Heart left ventricle (tissue), 16 donors: ENCODE measurements at regions not wholly inside any gene's neighbourhood (a gene's known extent, or its start where the extent isn't known, plus 50 kb on each side); places are given as distances from the start of the nearest gene placed in this dataset.

Experiments
- ATAC-seq, 4 donors: fragments of 200-7000 bp; cut with Tn5 transposase; one replicate each; pipeline ENCODE4 v1.9.1; 2020 to 2022; ENCODE audit warnings: moderate library complexity in 4 of 4, mild to moderate bottlenecking in 3 of 4, moderate number of reproducible peaks in 1 of 4
- DNase-seq, 5 donors: peaks; one replicate each; pipeline ENCODE4 v3.0.0-alpha.2; 2020
- H3K27ac ChIP-seq, 12 donors: fragments of 200-600 bp; sonication (generic) in 4 of 12; one replicate each; pipeline versions ENCODE4 v1.5.0 to v1.8.0; 2016 to 2022; ENCODE audit warnings: mild to moderate bottlenecking in 2 of 12
- H3K27me3 ChIP-seq, 9 donors: fragments of 200-600 bp; sonication (generic) in 2 of 9; one replicate each; pipeline versions ENCODE4 v1.5.1 to v1.8.0; 2016 to 2022; ENCODE audit warnings: mild to moderate bottlenecking in 3 of 9
- H3K36me3 ChIP-seq, 9 donors: fragments of 200-600 bp; sonication (generic) in 2 of 9; one replicate each; pipeline versions ENCODE4 v1.5.0 to v1.8.0; 2018 to 2022; ENCODE audit warnings: mild to moderate bottlenecking in 2 of 9
- H3K4me1 ChIP-seq, 12 donors: fragments of 200-600 bp; sonication (generic) in 4 of 12; one replicate each; pipeline versions ENCODE4 v1.5.0 to v1.8.0; 2016 to 2022; ENCODE audit warnings: mild to moderate bottlenecking in 3 of 12
- H3K4me3 ChIP-seq, 12 donors: fragments of 200-600 bp; sonication (generic) in 4 of 12; one replicate each; pipeline versions ENCODE4 v1.5.0 to v1.8.0; 2017 to 2022; ENCODE audit warnings: mild to moderate bottlenecking in 9 of 12, moderate library complexity in 4 of 12
- H3K9me3 ChIP-seq, 12 donors: fragments of 200-600 bp; sonication (generic) in 4 of 12; one replicate each; pipeline versions ENCODE4 v1.5.0 to v1.8.0; 2016 to 2022; ENCODE audit warnings: mild to moderate bottlenecking in 1 of 12
- POLR2A ChIP-seq, 2 donors: fragments of 450-650 bp; IDR thresholded peaks; one replicate each; pipeline ENCODE4 v1.6.1; 2017; ENCODE audit warnings: antibody characterized with exemption in 2 of 2, mild to moderate bottlenecking in 2 of 2, moderate library complexity in 2 of 2
- whole genome bisulfite sequencing, 4 donors: extraction: QIAGEN DNeasy Blood & Tissue Kit in 2 of 4; methylation state at CpG; one replicate each; pipeline versions ENCODE4 v1.1.5 to v1.1.7; 2013 to 2018; 5-methylcytosine and 5-hydroxymethylcytosine counted together
- intact Hi-C, 10 donors: fragments of 100-400 bp; cut with DNase I; formaldehyde crosslinking; loops; one replicate each; pipeline versions ENCODE4 v1.11.1 to v1.14.2; 2022
- TF ChIP-seq, protein P1 (sequence below), 12 donors: fragments of 200-600 bp; sonication (generic) in 4 of 12; IDR thresholded peaks; one replicate each; pipeline versions ENCODE4 v1.5.0 to v1.8.0; 2018 to 2022; ENCODE audit warnings: antibody characterized with exemption in 12 of 12, mild to moderate bottlenecking in 5 of 12
- donor health status: ischemic (EF 13 %, LVEDD 7.1; RV severe dilation, severe dysfunction).
- donor health status: healthy with polysubstance abuse.
- donor health status: DM: no; HTN: yes; CAD: no.
- donor health status: DM: no; HTN: no; CAD: no.
- donor health status: ischemic (EF 25% LVEDD 6.9; RV normal size, moderate dysfunction).
- donor health status: ischemic (EF 25% LVEDD 5.7; RV mildly dilated, moderate dysfunction).
- donor health status: healthy.
- donor health status: DM: yes; HTN: yes; CAD: no.
- donor health status: ischemic (EF 35%, LVEDD 5.7; RV mildly dilated, moderate dysfunction).
- donor health status: nonischemic (EF 11% LVEDD 7.7; RV severe dilation, severe dysfunction).
- donor health status: DM: yes; HTN: yes; CAD: no.
- donor health status: PGD.
- donor health status: ischemic (EF 29% LVEDD 5.4; RV normal size, mild dysfunction).
- donor health status: nonischemic (EF 23%, LVEDD 6.1; RV moderate dilation, normal function).

DNA sequence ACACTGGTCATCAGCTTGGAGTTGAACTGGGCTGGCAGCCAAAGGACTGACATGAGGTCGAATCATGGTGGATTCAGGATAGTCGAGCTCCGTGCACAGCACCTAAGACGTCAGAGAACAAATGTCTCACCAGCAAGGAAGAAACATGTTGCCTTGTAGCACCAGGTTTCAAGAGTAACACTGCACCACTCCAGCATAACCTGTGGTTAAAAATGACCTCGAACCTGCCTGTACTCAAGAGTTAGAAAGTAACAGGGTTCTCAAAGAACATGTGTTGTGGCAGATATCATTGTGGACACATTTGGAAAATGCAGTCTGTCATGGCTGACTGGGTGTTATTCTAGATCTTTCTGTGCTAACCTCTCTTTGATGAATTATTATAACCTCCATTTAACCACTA is 511.6 kb downstream of the CDH26 start:
- no peak for ATAC-seq
- H3K36me3 ChIP-seq = no peaks in the 10 kb centered on the region
- no peak for TF ChIP-seq POLR2A (IDR thresholded peaks at IDR 0.05)
- TF ChIP-seq, protein P1, sequence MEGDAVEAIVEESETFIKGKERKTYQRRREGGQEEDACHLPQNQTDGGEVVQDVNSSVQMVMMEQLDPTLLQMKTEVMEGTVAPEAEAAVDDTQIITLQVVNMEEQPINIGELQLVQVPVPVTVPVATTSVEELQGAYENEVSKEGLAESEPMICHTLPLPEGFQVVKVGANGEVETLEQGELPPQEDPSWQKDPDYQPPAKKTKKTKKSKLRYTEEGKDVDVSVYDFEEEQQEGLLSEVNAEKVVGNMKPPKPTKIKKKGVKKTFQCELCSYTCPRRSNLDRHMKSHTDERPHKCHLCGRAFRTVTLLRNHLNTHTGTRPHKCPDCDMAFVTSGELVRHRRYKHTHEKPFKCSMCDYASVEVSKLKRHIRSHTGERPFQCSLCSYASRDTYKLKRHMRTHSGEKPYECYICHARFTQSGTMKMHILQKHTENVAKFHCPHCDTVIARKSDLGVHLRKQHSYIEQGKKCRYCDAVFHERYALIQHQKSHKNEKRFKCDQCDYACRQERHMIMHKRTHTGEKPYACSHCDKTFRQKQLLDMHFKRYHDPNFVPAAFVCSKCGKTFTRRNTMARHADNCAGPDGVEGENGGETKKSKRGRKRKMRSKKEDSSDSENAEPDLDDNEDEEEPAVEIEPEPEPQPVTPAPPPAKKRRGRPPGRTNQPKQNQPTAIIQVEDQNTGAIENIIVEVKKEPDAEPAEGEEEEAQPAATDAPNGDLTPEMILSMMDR (IDR thresholded peaks at IDR 0.05) = no peak
- DNase-seq = no peak
- intact Hi-C loops = no loop called here
- WGBS, 4 donors = 73 to 86% (median 80%) methylated on average over 5 of the region's 5 CpGs
- no peak overlapping the region for H3K27ac ChIP-seq
- H3K27me3 ChIP-seq = peaks cover 0 to 5% (median 0%) of the 10 kb centered on the region in 9 donors
- H3K4me3 ChIP-seq = no peak overlapping the region
- H3K9me3 ChIP-seq = no peaks in the 10 kb centered on the region
- H3K4me1 ChIP-seq = peaks cover 0 to 6% (median 0%) of the 10 kb centered on the region in 12 donors

DNA sequence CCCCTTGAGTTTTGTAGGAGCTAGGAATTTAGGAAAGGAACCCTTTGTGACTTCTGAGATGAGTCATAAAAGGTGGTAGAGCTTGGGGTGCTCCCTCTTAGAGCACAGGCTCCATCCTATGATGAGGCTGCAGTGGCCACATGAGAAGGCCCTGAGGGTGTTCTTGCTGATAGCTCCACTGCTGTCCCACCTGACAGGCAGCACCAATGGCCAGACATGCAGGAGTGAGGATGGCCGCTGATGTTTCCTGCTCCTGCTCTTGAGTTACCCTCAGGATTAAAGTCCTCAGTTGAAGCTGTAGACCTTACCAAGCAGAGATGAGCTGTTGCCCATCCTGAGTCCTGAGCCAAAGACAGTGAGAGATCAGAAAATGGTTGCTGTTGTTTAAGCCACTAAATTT is 512.1 kb downstream of the CDH26 start:
- H3K4me3 ChIP-seq = no peak overlapping the region
- peaks cover 0 to 6% (median 0%) of the 10 kb centered on the region in 12 donors for H3K4me1 ChIP-seq
- no peak for TF ChIP-seq POLR2A (IDR thresholded peaks at IDR 0.05)
- TF ChIP-seq, protein P1 (IDR thresholded peaks at IDR 0.05) = no peak
- no peaks in the 10 kb centered on the region for H3K9me3 ChIP-seq
- H3K36me3 ChIP-seq = no peaks in the 10 kb centered on the region
- H3K27ac ChIP-seq = no peak overlapping the region
- DNase-seq (no peak), ATAC-seq (no peak)
- intact Hi-C loops = no loop called here
- H3K27me3 ChIP-seq = peaks cover 0 to 5% (median 0%) of the 10 kb centered on the region in 9 donors
- WGBS, 4 donors = 87 to 100% (median 93%) methylated on average over 1 of the region's 1 CpG

DNA sequence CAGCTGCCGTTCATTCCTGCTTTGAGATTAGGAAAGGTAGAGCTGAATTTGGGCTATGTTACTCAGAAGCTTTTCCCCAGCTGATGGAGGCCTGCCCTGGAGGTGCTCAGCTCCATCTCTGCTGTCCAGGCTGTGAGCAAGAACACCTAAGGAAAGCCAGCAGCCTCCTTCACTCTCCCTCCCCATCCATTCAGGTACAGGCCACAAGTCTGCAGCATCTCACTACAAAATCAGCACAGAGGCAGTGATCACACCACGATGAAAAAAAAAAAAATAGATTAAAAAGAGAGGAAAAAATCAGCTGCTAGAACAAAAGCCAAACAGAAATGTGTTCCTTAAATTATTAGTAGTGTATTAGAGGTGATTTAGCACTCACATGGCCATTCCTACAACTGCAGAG is 515.0 kb downstream of the CDH26 start:
- no peak for ATAC-seq
- Histone ChIP-seq H3K9me3 (no peaks in the 10 kb centered on the region), H3K4me1 (no peaks in the 10 kb centered on the region), H3K4me3 (no peak overlapping the region), H3K27ac (no peak overlapping the region), H3K27me3 (peaks cover 0 to 5% (median 0%) of the 10 kb centered on the region in 9 donors), H3K36me3 (no peaks in the 10 kb centered on the region)
- DNase-seq = no peak
- no peak for TF ChIP-seq POLR2A (IDR thresholded peaks at IDR 0.05)
- TF ChIP-seq, protein P1 (IDR thresholded peaks at IDR 0.05) = no peak
- intact Hi-C loops = no loop called here
- 44 to 66% (median 53%) methylated on average over 2 of the region's 2 CpGs for WGBS, 4 donors

DNA sequence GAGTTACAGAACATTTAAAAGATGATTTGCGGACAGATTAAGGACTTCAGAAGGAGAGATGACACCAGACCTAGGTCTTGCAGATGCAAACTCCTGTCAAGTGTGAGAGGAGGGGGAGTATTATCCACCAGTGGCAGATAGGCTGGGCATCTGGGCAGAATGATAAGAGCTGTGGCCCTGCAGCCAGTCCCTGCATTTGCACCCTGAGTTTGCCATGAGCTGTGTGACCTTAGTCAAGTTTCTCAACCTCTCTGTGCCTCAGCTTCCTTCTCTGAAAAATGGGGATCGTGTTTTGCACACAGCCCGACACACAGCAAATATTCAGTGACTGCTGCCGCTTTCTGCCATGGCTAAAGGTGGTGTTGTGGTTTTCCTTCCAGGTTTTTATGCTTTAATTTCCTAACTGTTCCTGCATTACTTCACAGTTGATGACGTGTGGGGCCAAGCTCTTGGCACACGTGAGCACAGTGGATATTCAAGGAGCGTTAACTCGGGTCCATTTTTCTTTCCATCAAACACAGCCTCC is 516.2 kb downstream of the CDH26 start:
- ATAC-seq (no peak), DNase-seq (no peak)
- Histone ChIP-seq H3K4me1 (no peaks in the 10 kb centered on the region), H3K27ac (no peak overlapping the region), H3K27me3 (peaks cover 0 to 5% (median 0%) of the 10 kb centered on the region in 9 donors), H3K4me3 (no peak overlapping the region), H3K9me3 (no peaks in the 10 kb centered on the region), H3K36me3 (no peaks in the 10 kb centered on the region)
- no peak for TF ChIP-seq POLR2A (IDR thresholded peaks at IDR 0.05)
- TF ChIP-seq, protein P1 (IDR thresholded peaks at IDR 0.05) = no peak
- WGBS, 4 donors = 57 to 67% (median 59%) methylated on average over 8 of the region's 8 CpGs
- intact Hi-C loops = no loop called here
